ENCODE measurements at regions not wholly inside any gene's neighbourhood (a gene's known extent, or its start where the extent isn't known, plus 50 kb on each side); places are given as distances from the start of the nearest gene placed in this dataset.

DNA sequence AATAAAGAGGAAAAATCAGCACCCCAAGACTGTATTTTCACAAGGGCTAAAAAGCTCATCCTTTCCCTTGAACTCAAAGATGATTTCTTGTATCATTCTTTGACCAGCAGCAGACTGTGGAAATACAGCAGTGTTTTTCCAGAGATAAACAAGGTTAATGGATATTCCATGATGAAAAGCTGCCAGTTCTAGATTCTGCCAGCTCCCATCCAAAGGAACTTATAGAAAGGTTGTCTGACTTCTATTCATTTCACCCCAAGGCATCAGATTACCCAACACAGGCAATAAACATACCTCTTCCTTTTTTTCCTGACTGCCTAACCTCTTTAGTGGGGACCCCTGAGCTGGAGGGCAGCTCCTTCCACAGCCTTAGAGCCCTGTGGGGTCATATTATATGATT, 375.8 kb upstream of the THBS1 start:
- DNase-seq (ENCODE audit: low read depth in 2 of 2) = no peak

DNA sequence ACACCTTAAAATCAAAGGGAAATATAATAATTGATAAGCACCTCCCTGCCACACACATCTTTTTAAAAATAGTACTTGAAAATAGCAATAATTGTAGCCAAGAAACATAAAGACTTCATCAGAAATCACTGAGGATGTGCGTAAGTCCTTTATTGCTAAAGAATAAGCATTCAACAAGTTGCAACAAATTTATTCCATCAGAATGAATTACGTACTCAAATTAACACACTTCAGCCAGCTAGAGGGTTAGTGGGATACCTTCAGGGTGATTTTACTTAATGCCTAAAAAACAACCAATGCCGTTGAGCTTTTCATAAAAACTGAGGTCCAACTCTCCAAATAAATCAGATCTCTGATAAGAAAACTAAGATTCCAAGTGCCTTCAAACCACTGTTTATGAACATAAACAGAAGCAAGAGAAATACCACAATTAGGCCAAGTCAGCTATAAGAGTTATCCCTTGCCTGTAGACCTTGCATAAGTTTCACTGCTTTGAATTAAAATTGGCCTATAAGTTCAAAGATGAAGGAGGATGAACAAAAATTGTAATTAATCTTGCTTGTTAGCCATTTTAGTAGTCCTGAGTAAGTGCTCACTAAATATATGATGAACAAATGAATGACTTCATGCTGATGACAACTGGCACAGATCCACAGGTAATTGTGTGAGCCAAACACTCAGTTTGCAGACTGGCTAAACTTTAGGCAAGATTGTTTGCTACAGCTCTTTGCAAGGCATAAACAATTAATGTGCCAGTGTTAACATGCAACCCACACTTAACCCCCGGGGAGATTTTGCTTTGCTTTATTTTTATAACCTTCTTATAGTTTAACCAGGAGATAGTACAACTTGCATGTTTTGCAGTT, 375.1 kb upstream of the THBS1 start:
- no peak for DNase-seq (ENCODE audit: low read depth in 2 of 2)

DNA sequence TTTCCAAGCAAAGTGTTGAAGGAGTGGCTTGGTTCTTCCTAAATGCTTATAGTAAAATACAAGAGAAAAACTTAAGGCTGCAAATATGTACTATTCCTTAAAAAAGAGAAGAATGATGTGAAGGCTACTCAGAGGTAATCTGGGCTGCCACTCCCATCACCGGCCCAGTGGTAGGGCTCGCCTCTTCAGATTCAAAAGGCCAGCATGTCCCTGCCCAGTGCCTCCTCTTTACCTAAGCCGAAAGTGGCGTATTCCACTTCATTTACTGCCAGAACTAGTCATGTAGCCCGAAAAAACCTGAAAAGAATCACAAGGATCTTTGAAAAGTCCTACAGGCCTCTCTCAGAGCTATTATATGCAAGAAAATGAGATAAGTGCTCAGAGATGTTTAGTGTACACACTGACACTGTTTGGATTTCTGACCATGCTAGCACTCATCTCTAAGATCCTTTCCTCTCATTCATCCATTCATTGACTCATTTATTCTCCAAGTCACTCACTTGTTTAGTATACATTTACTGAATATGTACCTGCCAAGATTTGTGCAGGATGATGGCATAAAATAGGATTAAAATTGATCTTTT, 373.3 kb upstream of the THBS1 start:
- DNase-seq (ENCODE audit: low read depth in 2 of 2) = no peak

DNA sequence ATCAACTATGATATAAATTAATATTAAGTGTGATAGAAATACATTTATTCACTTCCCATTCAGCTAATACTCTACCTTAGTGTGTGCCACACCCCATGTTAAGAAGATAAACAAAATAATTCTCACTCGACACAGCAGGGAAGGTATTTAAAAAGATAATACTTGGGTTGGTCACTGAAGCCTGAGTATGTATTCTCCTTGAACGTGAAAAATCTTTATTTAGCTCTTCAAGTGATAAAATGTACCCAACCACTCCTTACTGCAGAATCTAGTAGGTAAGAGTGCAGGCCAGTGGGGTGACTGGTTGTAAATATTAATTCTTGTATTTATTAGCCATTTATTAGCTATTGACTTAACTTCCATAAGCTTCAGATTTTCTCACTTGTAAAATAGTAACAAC, 372.7 kb upstream of the THBS1 start:
- no peak for DNase-seq (ENCODE audit: low read depth in 2 of 2)

DNA sequence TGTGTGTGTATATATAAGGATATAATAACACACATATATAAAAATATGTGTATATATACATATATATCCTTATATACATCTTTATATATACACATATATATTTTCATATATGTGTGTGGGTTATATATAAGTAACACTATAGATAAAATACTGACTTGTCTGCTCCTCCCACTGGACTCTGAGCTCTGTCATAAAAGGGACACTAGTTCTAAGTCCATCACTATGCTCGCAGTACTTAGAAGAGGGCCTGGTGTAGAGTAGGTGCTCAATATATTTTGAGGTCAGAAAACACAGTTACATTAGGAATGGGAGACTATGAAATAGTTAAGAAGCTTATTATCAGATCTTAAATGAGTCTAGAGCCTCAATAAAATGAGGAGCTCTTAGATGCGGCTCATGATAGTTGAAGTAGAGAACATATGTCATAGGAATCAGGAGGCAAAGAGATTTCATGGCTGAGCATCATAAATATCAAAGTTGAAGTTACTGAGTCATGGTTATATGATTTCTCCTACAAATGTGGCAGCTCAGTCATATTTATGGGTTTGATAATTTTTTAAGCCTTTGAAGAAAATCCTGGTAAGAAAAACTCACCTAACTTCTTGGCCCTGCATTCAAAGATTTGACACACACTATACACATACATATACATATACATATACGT, 371.2 kb upstream of the THBS1 start:
- DNase-seq (ENCODE audit: low read depth in 2 of 2) = no peak

DNA sequence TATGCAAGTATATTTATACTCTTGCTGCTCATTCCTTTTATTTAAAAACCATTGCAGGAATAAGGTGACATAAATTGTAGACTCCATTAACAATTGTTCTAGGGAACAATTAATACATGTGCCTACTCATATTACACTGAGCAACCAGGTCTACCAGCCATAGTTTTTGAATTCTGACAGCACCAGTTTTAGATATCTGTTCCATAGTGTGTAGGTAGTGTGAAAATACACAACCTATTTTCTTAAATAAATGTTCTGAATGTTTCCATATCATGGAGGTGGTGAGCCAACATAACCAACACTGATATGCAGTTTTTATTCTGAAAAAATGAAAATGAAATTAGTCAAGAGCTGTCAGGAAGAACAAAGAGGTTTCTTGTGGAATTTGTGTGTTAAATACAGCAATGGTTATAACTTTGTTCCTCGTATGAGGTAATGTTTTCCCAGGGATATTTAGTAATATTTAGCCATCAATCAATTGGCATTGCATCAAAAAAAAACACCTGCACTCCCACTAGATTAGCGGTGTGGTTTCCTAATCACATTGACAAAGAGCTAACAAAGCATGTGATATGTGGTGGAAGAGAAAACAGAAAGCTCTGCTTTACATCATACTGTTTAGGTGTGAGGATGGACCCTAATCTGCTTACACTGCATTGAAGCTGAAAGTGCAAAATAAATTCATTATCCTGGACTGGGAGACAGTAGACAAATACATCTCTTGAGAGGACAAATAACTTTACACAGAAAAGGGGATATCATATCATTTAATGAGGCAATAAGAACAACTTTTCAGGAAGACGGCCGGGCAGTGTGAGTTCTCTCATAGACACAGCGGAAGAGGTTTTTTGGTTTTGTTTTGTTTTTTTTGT, 369.5 kb upstream of the THBS1 start:
- DNase-seq (ENCODE audit: low read depth in 2 of 2) = no peak

DNA sequence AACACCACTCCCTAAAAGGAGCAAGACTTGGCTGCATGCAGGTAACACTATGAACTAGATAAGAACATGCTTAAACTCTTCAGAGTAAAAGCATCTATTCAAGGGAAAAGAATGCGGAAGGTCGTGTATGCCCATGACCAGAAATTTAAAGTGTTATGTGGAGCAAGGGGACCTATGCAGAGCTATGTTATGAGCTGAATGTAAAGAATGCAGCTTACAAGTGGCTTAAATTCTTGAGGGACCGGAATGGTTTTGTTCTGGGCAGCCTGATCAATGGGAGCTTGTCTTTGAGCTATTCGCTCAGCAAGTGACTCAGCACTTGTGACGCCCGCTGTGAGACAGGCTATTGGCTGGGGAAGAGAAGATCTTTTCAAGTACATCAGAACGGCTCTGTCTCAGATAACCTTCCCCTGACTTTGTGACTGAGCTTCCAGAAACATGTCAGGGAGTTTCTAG, 367.5 kb upstream of the THBS1 start:
- no peak for DNase-seq (ENCODE audit: low read depth in 2 of 2)

DNA sequence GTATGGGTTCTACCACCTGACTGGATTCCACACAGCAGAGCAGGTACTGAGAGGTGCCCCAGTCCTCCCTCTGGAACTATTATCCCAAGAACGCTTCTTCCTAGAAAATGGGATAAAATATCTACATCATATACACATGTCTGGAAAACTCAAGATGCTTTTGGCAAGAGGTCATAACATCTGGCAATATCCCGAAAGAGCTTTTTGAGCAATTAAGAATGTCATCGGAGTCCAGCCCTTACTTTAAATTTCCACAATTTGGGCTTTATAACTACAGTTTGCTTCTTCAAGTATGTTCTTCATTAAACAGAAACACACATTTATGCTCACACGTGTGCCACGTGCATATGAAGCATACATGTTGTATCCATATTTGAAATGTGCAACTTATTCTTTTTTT, 365.9 kb upstream of the THBS1 start:
- DNase-seq (ENCODE audit: low read depth in 2 of 2) = no peak

DNA sequence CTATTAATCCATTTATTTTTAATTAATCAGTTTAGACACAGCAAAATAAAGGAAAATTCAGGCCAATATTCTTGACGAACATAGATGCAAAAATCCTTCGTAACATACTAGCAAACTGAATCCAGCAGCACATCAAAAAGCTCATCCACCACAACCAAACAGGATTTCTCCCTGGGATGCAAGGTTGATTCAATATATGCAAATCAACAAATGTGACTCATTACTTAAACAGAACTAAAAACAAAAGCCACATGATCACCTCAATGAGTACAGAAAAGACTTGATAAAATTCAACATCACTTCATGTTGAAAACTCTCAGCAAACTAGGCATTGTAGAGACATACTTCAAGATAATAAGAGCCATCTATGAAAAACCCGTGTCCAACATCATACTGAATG, 364.1 kb upstream of the THBS1 start:
- no peak for DNase-seq (ENCODE audit: low read depth in 2 of 2)

DNA sequence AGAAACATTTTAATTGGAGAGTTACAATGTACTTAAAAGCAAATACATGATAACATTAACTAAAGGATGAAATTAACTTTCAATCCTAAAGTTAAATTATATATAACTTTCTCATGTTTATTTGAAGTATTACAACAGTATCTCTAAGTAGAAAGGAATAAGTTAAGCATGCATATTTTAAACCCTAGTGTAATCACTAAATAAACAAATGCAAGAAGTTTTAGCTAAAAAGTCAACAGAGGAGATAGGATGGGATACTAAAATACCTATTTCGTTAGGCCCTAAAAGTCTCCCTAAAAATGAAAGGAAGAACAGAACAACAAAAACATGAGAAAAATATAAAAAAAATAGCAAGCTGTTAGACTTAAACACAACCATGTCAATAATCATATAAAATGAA, 361.3 kb upstream of the THBS1 start:
- no peak for DNase-seq (ENCODE audit: low read depth in 2 of 2)

DNA sequence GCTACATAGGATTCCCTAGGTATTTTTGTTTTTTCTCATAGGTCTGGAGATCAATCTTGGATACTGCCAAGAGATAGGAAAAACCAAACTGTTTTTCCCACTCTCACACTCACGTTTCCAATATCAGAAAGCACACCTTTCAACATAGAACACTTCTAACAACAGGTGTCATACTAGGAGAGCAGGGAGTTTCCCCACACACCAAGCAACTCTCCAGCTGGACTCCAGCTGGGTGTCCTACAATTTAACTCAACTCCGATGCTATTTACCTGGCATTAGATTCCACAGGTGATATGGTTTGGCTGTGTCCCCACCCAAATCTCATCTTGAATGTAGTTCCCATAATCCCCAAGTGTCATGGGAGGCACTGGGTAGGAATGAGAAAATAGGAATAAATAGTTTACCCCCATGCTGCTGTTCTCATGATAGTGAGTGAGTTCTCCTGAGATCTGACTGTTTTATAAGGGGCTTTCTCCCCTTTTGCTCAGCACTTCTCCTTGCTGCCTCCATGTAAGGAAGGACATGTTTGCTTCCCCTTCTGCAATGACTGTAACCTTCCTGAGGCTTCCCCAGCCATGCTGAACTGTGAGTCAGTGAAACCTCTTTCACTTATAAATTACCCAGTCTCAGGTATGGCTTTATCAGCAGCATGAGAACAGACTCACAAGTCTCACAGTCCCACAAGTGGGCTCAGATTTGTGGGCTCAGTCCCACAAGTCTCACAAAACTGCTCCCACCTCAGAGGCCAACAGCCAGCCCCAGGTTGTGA, 354.5 kb upstream of the THBS1 start:
- no peak for DNase-seq (ENCODE audit: low read depth in 2 of 2)

DNA sequence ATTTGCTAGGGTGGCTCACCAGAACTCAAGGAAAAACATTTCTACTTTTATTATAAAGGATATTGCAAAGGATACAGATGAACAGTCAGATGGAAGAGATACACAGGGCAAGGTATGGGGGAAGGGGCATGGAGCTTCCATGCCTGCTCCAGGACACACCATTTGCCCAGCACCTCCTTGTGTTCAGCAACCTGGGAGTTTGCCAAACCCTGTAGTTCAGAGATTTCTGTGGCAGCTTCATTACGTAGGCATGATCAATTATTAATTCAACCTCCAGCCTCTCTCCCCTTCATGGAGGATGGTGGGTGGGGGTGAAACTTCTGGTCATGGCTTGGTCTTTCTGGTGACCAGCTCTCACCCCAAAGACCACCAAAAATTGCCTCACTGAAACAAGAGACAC, 353.9 kb upstream of the THBS1 start:
- no peak for DNase-seq (ENCODE audit: low read depth in 2 of 2)

DNA sequence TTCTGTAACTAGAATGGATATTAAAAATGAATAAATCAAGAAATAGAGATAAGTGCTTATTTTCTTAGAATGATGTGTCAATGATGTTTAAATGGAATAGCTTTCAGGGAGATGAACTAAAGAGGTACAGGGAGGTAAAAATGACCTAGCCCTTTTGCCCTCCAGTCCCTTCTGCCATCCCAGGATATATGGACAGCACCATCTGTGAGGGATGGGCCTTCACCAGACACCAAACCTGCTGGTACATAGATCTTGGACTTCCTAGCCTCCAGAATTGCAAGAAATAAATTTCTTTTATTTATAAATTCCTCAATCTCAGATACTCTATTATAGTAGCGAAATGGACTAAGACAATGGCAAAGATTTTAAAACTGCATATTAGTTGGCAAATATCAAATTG, 352.0 kb upstream of the THBS1 start:
- DNase-seq (ENCODE audit: low read depth in 2 of 2) = no peak

DNA sequence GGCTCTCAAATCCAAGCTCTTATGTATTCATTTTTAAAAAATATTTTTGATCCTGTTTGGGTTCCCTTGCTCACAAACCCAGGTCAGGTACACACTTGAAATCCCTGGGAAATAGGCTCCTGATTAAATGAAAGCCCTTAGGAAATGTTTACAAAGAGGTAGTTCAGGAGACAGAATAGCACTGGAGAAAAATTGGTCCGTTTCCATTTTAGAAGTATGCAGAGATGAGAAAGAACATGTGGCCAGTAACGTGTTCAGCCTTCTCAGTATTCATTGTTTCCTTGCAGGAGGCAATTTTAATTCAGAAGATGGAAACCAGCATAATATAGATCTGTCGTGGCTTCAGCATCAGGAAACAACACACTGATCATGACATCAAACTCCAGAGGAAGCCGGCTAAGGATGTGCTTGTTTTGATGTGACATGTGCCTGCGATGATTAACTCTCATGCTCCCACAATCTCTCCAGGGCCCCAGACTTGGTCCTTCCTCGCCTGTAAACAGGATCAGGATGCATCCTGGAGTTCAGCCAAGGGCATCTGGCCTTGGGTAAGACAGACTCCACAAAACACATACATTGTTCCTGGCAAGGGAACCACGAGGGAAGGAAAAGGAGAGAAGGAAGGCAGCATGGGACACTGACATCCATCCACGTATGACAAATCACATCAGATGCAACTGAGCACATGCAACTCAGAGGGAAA, 350.5 kb upstream of the THBS1 start:
- DNase-seq (ENCODE audit: low read depth in 2 of 2) = no peak

DNA sequence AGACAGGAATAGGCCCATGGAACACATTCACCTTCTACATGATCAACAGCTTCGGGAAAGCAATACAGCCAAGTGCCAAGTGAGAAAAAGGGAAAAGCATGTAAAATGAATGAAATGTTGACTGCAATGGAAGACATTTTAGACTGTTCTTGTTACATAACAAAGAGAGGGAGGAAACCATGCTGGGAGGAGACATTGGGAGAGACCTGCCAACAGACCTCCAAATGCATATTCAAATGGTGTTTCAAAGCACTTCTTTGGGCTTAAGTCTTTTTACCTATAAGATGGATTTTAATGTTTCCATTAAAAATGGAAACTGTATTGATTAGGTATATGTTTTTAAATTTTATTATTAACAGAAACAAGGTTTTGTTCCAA, 350.0 kb upstream of the THBS1 start:
- no peak for DNase-seq (ENCODE audit: low read depth in 2 of 2)

DNA sequence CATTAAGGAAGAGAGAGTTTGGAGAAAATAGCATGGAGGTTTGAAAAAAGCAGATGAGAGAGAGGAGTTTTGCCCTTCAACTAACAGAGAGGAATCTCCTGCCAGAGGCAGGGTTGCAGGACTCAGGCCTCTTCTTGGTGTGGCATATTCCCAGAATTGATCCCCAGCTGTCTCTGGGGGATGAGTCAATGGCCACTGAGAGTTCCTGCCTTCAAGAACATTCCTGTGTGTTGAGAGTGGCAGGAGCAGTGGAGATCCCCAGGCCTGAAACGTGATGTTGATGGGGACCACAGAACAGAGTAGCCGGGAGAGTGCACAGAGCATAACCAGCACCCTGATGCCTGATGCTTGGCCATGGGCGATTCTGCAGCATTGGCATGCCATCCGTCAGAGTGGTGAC, 348.4 kb upstream of the THBS1 start:
- DNase-seq (ENCODE audit: low read depth in 2 of 2) = no peak

DNA sequence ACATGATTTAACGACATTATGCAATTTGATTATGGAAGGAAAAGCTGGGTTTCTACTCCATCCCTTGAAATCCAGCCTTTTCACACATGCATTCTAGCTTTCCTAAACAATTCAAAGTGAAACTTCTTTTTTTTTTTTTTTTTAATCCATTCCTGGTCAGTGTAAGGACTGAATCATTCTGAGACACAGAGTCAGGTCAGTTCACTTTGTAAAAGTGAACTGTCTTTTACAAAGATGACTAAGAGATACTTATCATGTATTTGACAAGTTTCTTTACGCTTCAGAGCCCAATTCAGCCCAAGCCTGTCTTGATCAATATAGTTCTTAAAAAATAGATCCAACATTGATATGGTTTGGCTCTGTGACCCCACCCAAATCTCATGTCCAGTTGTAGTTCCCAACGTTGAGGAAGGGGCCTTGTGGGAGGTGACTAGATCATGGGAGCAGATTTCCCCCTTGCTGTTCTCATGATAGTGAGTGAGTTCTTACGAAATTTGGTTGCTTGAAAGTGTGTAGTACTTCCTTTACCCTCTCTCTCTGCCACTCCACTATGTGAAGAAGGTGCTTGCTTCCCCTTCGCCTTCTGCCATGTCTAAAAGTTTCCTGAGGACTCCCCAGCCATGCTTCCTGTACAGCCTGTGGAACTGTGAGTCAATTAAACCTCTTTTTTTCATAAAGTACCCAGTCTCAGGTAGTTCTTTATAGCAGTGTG, 345.6 kb upstream of the THBS1 start:
- no peak for DNase-seq (ENCODE audit: low read depth in 2 of 2)

DNA sequence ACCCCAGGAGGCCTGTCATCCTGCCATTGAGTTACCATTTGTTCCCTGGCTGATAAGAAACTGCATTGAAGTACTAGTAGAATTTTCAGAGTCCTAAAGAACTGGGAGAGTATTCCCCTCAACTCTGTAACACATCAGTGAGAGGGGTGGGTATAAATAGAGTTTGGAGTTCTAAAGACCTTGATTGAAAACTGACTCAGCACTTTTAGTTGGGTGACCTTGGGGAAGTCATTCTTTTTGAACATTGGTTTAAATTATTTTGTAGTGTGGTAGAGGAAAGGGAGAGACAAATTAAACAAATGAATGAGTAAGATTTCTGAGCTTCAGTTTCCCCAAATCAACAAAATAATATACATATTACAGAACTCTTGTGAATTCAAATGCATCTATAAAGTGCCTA, 344.5 kb upstream of the THBS1 start:
- no peak for DNase-seq (ENCODE audit: low read depth in 2 of 2)

DNA sequence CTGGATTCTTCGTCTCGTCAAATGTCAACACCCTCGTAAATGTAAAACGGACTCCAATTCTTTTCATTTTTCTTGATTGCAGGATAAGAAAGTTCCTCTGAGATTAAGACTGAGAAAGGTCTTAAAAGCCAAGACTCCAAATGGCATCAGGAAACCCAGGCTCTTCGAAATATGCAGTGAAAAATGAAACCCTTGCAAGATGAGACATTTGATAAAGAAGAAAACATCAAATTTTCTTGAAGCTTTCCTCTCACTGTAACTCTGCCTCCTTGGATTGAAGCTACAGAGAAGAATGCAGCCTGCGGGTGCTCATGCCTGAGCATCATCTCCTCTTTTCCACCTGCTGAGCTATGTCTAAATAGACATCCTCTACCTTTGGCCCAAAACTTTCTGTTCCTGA, 342.4 kb upstream of the THBS1 start:
- DNase-seq (ENCODE audit: low read depth in 2 of 2) = no peak

DNA sequence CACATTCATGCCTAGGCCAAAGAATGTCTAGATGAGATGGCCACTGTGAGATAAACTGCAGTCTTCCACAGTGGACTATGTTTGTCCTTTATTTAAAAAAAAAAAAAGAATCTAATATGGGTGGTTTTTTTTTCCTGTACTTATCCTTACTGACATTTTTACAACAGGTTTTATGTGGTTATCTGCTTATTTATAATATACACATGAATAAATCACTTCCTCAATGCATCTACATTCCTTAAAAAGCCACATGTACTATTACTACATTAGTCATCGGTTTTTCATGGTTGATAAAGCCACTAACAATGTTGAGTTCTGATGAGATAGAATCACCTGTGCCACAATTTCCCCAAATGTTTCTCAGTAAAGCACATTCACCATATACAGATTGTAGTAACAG, 341.3 kb upstream of the THBS1 start:
- DNase-seq (ENCODE audit: low read depth in 2 of 2) = no peak
